ENCODE measurements at regions not wholly inside any gene's neighbourhood (a gene's known extent, or its start where the extent isn't known, plus 50 kb on each side); places are given as distances from the start of the nearest gene placed in this dataset.

DNA sequence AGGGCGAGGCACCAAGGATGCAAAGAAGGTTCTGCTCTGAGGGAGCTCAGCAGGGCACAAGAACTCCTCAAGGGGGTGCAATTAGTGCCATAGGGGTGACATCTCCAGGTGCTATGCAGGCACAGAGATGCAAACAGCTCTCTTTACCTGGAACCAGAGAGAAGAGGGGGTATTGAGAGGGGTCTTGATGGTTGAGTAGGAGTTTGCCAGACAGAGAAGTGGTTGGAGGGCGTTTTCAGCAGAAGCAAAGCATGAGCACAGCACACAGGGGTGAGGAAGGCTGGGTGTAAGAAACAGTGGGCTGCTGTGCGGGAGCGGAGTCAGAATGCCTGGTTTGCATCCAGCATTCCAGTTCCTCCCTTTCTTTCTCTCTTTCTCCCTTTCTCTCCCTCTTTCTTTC is 81.8 kb upstream of the LHX1 start:
- TF ChIP-seq CTCF (IDR thresholded peaks at IDR 0.05 in 2 of 3, conservative IDR thresholded peaks at IDR 0.05 in 1 of 3; ENCODE audit: borderline replicate concordance in 1 of 3, insufficient read depth in 1 of 3, low read depth in 2 of 3, low read length in 2 of 3), result peak in 1 of 3 experiments; percentile 6; a peak in 1 of 6 replicates
- no peak for TF ChIP-seq POLR2AphosphoS5 (IDR thresholded peaks at IDR 0.05; ENCODE audit: low read depth, low read length)
- no peak for TF ChIP-seq ZNF274 (IDR thresholded peaks at IDR 0.05; ENCODE audit: low read depth, low read length)
- TF ChIP-seq SP1 (IDR thresholded peaks at IDR 0.05; ENCODE audit: low read depth), result no peak
- no peak for TF ChIP-seq JUND (IDR thresholded peaks at IDR 0.05)
- TF ChIP-seq RAD21 (IDR thresholded peaks at IDR 0.05; ENCODE audit: low read depth), result no peak
- TF ChIP-seq EZH2phosphoT487 (IDR thresholded peaks at IDR 0.05; ENCODE audit: borderline replicate concordance), result no peak
- TF ChIP-seq YY1 (IDR thresholded peaks at IDR 0.05; ENCODE audit: extremely low read depth, insufficient replicate concordance, low read depth, low read length), result no peak
- TF ChIP-seq, protein P1, sequence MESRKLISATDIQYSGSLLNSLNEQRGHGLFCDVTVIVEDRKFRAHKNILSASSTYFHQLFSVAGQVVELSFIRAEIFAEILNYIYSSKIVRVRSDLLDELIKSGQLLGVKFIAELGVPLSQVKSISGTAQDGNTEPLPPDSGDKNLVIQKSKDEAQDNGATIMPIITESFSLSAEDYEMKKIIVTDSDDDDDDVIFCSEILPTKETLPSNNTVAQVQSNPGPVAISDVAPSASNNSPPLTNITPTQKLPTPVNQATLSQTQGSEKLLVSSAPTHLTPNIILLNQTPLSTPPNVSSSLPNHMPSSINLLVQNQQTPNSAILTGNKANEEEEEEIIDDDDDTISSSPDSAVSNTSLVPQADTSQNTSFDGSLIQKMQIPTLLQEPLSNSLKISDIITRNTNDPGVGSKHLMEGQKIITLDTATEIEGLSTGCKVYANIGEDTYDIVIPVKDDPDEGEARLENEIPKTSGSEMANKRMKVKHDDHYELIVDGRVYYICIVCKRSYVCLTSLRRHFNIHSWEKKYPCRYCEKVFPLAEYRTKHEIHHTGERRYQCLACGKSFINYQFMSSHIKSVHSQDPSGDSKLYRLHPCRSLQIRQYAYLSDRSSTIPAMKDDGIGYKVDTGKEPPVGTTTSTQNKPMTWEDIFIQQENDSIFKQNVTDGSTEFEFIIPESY (IDR thresholded peaks at IDR 0.05; ENCODE audit: extremely low read depth, insufficient replicate concordance, low read length), result no peak
- no peak for TF ChIP-seq CBX3 (IDR thresholded peaks at IDR 0.05; ENCODE audit: low read depth)
- no peak for TF ChIP-seq EZH2 (IDR thresholded peaks at IDR 0.05)
- no peak for TF ChIP-seq POLR2A (IDR thresholded peaks at IDR 0.05; ENCODE audit: borderline replicate concordance, extremely low read depth, insufficient read depth, insufficient read length)
- no peak for TF ChIP-seq CEBPB (IDR thresholded peaks at IDR 0.05; ENCODE audit: low read depth)
- TF ChIP-seq, protein P2, sequence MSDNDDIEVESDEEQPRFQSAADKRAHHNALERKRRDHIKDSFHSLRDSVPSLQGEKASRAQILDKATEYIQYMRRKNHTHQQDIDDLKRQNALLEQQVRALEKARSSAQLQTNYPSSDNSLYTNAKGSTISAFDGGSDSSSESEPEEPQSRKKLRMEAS (IDR thresholded peaks at IDR 0.05), result no peak
